HG03521 (cell line): ENCODE measurements at regions not wholly inside any gene's neighbourhood (a gene's known extent, or its start where the extent isn't known, plus 50 kb on each side); places are given as distances from the start of the nearest gene placed in this dataset.

Source experiments
- ATAC-seq: cut with Tn5 transposase; IDR thresholded peaks from one replicate; pipeline ENCODE4 v1.9.1; 2021; ENCODE audit warnings: mild to moderate bottlenecking, moderate library complexity; ENCODE audit not compliant: unreplicated experiment

GRCh38 chr5:122715095-122715494 is 59.8 kb upstream of the SNX2 start:
- ATAC-seq = no peak

GRCh38 chr5:122718611-122719010 is 56.3 kb upstream of the SNX2 start:
- ATAC-seq = no peak

- ATAC-seq = no peak
These were observed 54.7 kb upstream of the SNX2 start for GRCh38 chr5:122719991-122720746.

- ATAC-seq = no peak
These were observed 53.8 kb upstream of the SNX2 start for GRCh38 chr5:122721127-122721526.

- no peak for ATAC-seq
These were observed 52.5 kb upstream of the SNX2 start for GRCh38 chr5:122722341-122722740.

- ATAC-seq = peak; percentile 94
These were observed 51.1 kb upstream of the SNX2 start for GRCh38 chr5:122723606-122724352.
